ENCODE measurements at regions not wholly inside any gene's neighbourhood (a gene's known extent, or its start where the extent isn't known, plus 50 kb on each side); places are given as distances from the start of the nearest gene placed in this dataset.

DNA sequence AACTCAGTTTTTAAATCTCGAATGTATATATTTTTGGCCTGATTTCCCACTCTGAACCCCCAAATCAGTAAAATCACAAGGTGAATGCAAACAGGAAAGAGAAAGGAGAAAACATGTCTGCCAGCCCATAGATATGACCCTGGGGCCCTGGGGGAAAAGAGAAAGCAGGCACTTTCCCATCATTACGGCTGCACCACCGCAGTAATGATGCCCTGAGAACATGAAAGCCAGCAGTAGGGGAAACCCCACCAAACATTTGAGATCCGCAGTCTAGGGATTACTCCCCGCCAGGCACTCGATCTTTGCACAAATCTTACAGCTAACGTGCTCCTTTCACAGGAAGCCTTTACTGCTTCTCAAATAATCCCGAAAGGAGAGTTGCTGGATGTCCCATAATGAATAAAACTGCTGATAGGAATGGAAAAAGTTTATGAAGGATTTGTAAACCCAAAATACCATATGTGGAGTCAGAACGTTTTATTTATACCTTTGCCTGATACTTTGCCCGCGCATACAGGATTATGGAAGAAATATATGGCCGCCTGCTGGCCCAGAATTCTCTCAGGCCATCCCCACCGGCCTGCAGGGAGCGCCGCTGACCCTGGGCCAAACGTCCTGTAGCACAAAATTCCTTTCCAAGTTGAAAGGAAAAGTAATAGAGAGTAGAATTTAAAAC lies 180.0 kb upstream of the INHBA start:
- Histone ChIP-seq H3K36me3 (no peaks in the 10 kb centered on the region), H3K9ac (ENCODE audit: low read depth in 2 of 2, low read length in 2 of 2) (no peak overlapping the region), H3K27me3 (no peaks in the 10 kb centered on the region), H3K4me1 (peaks cover 4% of the 10 kb centered on the region), H3K4me3 (no peak overlapping the region), H3K9me3 (no peaks in the 10 kb centered on the region), H3K27ac (no peak overlapping the region)
- intact Hi-C loops (cut with DNase I) = no loop called here
- no peak for DNase-seq
- TF ChIP-seq, protein P1, sequence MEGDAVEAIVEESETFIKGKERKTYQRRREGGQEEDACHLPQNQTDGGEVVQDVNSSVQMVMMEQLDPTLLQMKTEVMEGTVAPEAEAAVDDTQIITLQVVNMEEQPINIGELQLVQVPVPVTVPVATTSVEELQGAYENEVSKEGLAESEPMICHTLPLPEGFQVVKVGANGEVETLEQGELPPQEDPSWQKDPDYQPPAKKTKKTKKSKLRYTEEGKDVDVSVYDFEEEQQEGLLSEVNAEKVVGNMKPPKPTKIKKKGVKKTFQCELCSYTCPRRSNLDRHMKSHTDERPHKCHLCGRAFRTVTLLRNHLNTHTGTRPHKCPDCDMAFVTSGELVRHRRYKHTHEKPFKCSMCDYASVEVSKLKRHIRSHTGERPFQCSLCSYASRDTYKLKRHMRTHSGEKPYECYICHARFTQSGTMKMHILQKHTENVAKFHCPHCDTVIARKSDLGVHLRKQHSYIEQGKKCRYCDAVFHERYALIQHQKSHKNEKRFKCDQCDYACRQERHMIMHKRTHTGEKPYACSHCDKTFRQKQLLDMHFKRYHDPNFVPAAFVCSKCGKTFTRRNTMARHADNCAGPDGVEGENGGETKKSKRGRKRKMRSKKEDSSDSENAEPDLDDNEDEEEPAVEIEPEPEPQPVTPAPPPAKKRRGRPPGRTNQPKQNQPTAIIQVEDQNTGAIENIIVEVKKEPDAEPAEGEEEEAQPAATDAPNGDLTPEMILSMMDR (IDR thresholded peaks at IDR 0.05) = no peak

- intact Hi-C loops (cut with DNase I) = no loop called here
- no peaks in the 10 kb centered on the region for H3K9me3 ChIP-seq
- TF ChIP-seq, protein P1 (IDR thresholded peaks at IDR 0.05) = no peak
- H3K27ac ChIP-seq = no peak overlapping the region
- H3K36me3 ChIP-seq = no peaks in the 10 kb centered on the region
- no peak overlapping the region for H3K9ac ChIP-seq (ENCODE audit: low read depth in 2 of 2, low read length in 2 of 2)
- H3K4me1 ChIP-seq = peaks cover 4% of the 10 kb centered on the region
- no peak for DNase-seq
- no peaks in the 10 kb centered on the region for H3K27me3 ChIP-seq
- no peak overlapping the region for H3K4me3 ChIP-seq
Observed at GRCh38 chr7:41882256-41882655, 179.4 kb upstream of the INHBA start.

GRCh38 chr7:41881331-41882130 lies 178.6 kb upstream of the INHBA start:
- no peak overlapping the region for H3K4me3 ChIP-seq
- H3K9me3 ChIP-seq = no peaks in the 10 kb centered on the region
- no peak overlapping the region for H3K9ac ChIP-seq (ENCODE audit: low read depth in 2 of 2, low read length in 2 of 2)
- H3K27ac ChIP-seq = no peak overlapping the region
- TF ChIP-seq, protein P1 (IDR thresholded peaks at IDR 0.05) = no peak
- DNase-seq = peak; percentile 53
- no peaks in the 10 kb centered on the region for H3K27me3 ChIP-seq
- no peaks in the 10 kb centered on the region for H3K36me3 ChIP-seq
- no peaks in the 10 kb centered on the region for H3K4me1 ChIP-seq
- intact Hi-C loops (cut with DNase I) = no loop called here

- TF ChIP-seq, protein P1 (IDR thresholded peaks at IDR 0.05) = no peak
- intact Hi-C loops (cut with DNase I) = no loop called here
- H3K9ac ChIP-seq (ENCODE audit: low read depth in 2 of 2, low read length in 2 of 2) = no peak overlapping the region
- no peaks in the 10 kb centered on the region for H3K36me3 ChIP-seq
- H3K27ac ChIP-seq = no peak overlapping the region
- H3K4me3 ChIP-seq = no peak overlapping the region
- no peaks in the 10 kb centered on the region for H3K4me1 ChIP-seq
- no peak for DNase-seq
- H3K9me3 ChIP-seq = no peaks in the 10 kb centered on the region
- no peaks in the 10 kb centered on the region for H3K27me3 ChIP-seq
Observed at GRCh38 chr7:41880107-41880506, 177.2 kb upstream of the INHBA start.

DNA sequence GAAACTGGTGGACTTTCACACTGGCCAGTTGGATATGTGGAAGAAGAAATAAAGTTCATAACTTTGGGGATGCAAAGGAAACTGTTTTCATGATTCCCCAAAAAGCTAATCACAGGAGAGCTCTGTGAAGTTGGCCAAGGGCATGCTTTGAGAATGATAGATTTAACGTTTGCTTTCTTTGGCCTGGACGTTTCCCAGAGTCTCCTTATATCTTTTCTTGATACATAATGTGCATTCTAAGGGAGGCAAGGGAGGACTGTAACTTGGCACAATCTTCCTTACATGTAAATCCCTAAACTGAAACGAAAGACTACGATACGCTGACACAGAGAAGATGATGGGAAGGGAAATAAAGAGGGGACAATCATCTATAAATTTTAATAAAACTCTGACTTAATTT lies 176.5 kb upstream of the INHBA start:
- Histone ChIP-seq H3K9me3 (no peaks in the 10 kb centered on the region), H3K4me3 (no peak overlapping the region), H3K27me3 (no peaks in the 10 kb centered on the region), H3K27ac (no peak overlapping the region), H3K4me1 (no peaks in the 10 kb centered on the region), H3K9ac (ENCODE audit: low read depth in 2 of 2, low read length in 2 of 2) (no peak overlapping the region), H3K36me3 (no peaks in the 10 kb centered on the region)
- TF ChIP-seq, protein P1 (IDR thresholded peaks at IDR 0.05) = no peak
- intact Hi-C loops (cut with DNase I) = no loop called here
- no peak for DNase-seq
